GM19372 (cell line): ENCODE measurements at regions not wholly inside any gene's neighbourhood (a gene's known extent, or its start where the extent isn't known, plus 50 kb on each side); places are given as distances from the start of the nearest gene placed in this dataset.
A peak's percentile ranks its signal among the peaks of the same experiment; 100 is the strongest.
"Not testable (repeated sequence)": the region's sequence is repeated elsewhere in the genome, so short reads cannot be mapped to it uniquely, and the experiment has no call there.

Experiments used
- ATAC-seq: cut with Tn5 transposase; IDR thresholded peaks from one replicate; pipeline ENCODE4 v1.9.1; 2021; ENCODE audit warnings: mild to moderate bottlenecking, low read depth, moderate library complexity; ENCODE audit not compliant: unreplicated experiment

DNA sequence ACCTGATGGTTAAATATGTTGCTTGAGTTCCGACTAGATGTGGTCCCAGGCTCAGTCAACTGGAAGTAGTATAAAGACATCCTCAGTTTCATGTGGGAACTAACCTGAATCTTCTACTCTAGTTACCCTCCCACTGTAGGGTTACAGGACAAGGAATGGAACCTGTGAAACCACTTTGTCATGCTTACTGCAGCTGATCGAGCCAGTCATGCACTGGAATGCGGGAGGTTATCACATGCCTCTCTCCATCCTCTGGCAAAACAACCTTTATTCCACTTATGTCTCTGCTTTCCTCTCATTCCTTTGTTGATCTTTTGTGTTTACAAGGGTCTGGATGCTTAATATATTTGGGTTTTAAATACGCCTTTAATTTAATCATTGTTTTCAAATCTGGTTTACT is 111.9 kb upstream of the DDHD1 start:
- no peak for ATAC-seq

DNA sequence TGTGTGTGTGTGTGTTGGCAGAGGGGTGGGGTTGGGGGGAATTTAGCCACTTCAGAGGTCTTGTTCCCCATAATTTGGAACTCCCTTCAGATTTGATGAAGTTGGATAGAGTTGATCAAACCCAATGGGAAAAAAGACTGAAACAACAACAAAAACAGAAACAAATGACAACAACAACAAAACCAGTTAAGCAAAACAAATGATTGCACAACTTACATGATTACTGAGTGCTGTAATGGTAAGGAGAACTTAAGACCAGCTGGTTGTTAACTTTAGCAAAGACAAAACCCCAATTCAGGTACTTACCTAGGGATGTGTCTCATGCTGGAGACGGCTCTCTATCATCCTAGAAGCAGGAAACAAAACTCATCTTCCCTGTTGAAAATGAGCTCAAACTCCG is 107.8 kb upstream of the DDHD1 start:
- no peak for ATAC-seq

DNA sequence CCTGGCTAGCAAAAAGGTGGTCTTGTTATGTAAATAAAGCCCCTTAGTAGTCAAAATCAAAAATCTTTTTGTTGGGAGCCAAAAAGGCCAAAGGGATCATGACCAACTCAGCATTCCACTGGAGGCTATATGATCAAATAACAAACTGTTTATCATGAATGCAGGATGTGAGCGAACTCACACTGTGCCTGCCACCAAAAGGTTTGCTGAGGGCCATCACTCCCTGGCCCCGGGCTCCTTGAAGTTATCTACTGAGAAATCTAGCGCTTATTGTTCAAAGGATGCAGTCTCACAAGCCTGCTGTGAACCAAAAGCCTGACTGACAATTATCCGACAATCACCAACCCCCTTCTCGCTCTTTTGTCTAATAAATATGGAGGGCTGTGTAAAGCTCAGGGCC is 107.2 kb upstream of the DDHD1 start:
- ATAC-seq: no peak

DNA sequence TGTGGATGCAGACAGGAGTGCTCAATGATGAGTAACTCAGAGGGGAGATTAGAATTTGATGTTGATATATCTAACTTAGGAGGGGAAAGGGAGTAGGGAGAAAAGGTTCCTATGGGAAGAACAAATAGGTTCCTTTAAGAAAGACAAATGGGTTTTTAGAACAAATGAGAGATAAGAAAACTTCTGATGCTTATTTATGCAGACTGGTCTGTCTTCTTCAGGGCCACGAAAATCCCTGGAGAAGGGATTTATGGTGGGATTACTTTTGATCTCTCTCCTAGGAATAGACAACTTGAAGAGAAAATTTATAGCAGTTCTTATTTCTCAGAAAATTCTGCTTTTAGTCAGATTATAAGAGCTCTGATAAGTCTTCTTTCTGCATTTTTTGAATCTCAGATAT is 99.0 kb upstream of the DDHD1 start:
- ATAC-seq: no peak

DNA sequence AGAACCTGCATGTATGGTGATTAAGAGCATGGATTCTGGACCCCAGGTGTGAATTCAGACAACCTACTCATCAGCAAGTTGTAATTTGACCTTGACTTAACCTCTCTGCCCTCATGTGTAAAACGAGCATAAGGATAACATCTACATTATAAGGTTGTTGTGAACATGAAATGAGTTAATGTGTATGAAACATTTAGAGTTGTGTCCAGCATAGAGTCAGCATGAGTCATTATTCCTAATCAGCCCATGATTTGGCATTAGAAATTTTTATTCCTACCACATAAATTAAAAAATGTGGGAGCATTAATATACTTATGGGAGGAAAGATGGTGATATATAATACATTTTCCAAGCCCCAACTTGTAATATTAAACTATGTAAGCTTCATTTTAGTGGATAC is 95.9 kb upstream of the DDHD1 start:
- ATAC-seq: no peak

DNA sequence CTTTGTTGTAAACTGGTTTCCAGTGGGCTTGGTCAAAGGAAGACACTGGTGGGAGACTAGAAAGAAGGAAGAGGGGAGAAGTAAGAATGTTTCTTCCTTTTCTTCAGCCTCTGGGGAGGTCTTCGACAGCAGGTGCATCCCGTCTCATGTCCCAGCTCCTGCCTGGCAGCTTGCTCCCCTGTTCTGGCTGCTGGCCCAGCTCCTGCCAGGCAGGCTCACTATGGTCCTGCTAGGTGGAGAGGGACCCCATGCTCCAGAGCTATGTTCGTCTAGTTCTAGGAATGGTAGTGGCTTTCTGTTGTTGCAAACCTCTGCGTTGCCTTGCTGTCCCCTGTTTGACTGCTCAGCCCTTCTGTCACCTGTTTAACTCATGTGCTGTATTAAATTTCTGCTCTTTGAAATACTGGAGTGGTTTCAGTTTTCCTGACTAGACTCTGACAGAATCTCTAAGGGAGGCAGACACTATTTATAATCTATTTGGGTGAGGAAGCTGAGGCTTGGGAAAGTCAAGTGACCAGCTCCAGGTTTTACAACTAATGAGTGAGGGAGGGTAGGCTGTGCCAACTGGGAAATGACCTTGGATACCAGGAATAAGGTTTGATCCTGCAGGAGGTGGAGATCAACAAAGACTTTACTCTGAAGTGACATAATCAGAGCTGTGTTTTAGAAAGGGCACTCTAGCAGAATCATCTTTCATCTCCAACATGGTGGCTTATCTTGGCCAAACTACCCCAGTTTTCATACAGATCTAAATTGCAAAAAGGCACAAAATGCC is 94.7 kb upstream of the DDHD1 start:
- no peak for ATAC-seq

DNA sequence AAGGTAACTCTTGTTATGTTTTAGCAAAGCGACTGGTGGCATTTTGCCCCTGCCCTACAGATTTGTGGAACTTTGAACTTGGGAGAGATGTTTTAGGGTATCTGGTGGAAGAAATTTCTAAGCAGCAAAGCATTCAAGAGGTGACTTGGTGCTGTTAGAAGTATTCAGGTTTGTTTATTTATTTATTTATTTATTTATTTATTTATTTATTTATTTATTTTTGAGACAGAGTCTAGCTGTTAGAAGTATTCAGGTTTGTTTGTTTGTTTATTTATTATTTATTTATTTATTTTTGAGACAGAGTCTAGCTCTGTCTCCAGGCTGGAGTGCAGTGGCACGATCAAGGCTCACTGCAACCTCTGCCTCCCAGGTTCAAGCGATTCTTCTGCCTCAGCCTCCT is 89.8 kb upstream of the DDHD1 start:
- ATAC-seq: not testable (repeated sequence)

DNA sequence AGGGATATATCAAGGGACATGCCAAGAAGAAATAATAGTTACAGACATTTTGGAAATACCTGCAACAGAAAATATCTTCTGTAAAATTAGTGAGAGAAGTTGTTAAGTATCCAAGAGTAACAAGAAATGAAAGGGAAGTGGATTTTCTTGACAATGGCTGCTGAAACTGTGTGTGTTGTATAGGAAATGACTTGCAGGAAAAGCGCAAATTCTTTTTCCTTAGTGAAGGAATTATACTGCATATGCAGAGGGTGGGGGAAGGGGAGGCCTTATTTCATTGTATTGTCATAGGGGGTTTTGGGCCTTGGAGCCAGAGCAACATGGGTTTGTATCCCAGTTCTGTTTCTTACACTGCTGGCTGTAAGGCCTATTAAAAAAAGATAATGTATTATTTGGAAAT is 84.4 kb upstream of the DDHD1 start:
- no peak for ATAC-seq

DNA sequence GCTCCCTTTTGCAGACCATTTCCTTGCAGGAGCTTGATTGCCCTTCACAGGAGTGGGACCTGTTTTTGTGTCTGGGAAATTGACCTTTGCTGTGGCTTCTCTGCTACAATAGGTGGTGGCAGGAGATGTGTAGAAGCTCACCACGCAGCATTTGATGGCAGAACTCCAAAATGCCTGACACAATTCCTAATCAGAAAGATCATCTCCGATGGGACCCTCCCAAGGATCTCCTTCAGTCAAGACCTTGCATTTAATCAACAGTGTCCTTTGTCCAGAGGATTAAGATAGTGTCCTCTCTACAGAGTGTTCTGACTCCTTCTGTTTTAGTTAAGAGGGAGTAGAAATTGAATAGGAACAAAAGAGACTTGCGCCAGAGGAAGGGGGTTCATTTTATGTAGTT is 83.6 kb upstream of the DDHD1 start:
- ATAC-seq: no peak

DNA sequence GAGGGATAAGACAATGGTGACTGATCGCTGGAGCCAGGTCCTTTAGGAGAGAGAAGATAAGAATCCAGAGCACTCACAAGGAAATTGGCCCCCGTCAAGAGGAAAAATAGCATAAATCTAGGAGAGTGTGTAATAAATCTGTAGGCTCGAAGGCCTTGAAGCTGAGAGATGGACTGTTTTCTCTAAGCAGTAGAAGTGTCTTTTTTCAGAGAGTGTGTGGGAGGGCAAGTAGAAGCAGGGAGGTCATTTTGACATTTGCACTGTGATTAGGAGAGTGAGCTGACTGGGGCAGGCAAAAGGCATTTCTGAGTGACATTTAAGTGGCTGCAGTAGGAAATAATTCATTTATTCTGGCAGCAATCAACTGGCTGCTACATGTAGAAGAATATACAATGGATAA is 78.0 kb upstream of the DDHD1 start:
- ATAC-seq: no peak

DNA sequence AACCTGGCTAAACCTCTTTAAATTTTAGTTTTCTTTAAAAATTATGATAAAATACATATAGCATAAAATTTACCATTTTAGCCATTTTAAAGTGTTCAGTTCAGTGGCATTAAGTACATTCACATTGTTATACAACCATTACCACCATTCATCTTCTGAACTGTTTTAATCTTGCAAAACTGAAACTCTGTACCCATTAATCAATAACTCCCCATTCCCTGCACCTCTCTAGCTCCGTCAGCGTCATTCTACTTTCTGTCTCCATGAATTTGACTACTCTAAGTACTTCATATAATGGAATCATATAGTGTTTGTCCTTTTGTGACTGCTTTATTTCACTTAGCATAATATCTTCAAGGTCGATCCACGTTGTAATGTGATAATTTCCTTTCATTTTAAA is 75.8 kb upstream of the DDHD1 start:
- no peak for ATAC-seq

DNA sequence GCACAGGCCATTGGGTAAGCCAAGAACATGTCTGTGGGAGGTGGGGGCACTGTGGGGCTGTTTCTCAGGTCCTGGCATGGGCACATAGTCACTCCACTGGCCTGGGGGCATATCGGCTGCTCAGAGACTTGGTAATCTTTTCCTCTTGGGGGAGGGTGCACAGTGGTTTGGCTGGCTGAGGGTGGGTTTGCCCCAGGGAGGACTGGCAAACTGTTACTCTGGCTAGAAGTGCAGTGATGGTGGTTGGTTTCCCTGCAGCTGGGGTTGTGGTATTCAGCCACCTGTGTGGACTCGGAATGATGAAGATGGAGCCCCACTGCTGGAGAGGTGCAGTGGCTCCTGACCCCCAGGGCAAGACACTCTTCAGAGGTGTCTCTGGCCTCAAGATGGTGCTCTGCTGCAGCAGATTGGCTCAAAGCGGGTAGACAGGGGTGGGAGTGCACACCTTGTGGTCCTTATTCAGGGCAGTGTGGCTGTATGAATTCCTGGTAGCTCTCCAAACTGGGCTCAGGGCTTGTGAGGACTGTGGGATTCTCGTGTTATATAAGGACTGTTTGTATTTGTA is 74.1 kb upstream of the DDHD1 start:
- ATAC-seq: no peak

DNA sequence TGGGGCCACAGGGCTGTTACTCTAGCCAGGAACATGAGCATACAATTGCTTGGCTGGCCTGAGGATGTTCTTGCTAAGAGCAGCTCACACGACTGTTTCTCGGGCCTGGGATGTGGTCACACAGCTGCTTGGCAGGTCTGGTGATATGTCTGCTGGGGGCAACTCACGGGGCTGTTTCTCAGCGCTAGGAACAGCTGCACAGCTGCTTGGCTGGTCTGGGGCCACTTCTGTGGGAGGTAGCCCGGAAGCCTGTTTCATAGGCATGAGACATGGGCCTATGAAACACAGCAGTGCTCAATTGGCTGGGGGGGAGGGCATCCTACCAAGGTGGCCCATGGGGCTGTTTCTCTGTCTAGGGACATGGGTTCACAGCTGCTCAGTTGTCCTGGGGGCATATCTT is 73.4 kb upstream of the DDHD1 start:
- no peak for ATAC-seq

DNA sequence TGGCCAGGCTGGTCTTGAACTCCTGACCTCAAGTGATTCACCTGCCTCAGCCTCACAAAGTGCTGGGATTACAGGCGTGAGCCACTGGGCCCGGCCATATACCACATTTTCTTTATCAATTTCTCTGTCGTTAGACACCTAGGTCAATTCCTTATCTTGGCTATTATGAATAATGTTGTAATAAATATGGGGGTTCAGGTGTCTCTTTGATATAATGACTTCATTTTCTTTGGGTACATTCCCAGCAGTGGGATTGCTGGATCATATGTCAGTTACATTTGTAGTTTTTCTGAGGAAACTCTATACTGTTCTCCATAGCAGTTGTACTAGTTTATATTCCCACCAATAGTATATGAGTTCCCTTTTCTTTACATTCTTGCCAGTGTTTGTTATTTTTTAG is 67.8 kb upstream of the DDHD1 start:
- no peak for ATAC-seq

DNA sequence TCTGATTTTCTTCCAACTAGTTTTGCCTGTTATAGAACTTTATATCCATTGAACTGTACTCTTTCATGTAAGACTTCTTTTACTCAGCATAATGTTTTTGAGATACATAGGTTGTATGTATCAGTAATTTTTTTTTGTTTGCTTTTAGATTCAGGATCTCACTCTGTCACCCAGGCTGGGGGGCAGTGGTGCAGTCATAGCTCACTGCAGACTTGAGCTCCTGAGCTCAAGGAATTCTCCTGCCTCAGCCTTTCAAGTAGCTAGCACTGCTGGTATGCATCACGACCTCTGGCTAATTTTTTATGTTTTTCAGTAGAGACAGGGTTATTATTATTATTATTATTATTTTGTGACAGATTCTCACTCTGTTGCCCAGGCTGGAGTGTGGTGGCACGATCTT is 65.0 kb upstream of the DDHD1 start:
- no peak for ATAC-seq

DNA sequence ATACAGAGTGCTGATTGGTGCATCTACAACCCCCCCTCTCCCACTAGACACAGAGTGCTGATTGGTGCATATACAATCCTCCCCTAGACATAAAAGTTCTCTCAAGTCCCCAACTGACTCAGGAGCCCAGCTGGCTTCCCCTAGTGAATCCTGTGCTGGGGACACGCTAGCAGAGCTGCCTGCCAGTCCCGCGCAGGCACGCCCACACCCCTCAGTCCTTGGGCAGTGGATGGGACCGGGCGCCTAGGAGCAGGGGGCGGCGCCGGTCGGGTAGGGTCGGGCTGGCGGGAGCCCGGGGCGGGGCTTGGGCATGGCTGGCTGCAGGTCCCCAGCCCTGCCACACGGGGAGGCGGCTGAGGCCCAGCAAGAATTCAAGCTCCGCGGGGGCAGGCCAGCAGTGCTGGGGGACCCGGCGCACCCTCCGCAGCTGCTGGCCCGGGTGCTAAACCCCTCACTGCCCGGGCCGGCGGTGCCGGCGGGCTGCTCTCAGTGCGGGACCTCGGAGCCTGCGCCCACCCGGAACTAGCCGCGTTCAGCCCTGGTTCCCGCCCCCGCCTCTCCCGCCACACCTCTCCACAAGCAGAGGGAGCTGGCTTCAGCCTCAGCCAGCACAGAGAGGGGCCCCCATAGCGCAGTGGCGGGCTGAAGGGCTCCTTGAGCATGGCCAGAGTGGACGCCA is 64.3 kb upstream of the DDHD1 start:
- peak; percentile 99 for ATAC-seq

DNA sequence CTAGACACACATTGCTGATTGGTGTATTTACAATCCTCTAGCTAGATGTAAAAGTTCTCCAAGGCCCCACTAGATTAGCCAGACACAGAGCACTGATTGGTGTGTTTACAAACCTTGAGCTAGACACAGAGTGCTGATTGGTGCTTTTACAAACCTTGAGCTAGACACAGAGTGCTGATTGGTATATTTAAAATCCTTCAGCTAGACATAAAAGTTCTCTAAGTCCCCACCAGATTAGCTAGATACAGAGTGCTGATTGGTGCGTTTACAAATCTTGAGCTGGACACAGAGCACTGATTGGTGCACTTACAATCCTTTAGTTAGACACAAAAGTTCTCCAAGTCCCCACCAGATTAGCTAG is 63.8 kb upstream of the DDHD1 start:
- ATAC-seq: not testable (repeated sequence)

DNA sequence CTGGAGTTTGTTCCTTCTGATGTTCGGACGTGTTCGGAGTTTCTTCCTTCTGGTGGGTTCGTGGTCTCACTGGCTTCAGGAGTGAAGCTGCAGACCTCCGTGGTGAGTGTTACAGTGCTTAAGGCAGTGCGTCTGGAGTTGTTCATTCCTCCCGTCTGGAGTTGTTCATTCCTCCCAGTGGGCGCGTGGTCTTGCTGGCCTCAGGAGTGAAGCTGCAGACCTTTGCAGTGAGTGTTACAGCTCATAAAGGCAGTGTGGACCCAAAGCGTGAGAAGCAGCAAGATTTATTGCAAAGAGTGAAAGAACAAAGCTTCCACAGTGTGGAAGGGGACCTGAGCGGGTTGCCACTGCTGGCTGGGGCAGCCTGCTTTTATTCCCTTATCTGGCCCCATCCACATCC is 63.4 kb upstream of the DDHD1 start:
- not testable (repeated sequence) for ATAC-seq

DNA sequence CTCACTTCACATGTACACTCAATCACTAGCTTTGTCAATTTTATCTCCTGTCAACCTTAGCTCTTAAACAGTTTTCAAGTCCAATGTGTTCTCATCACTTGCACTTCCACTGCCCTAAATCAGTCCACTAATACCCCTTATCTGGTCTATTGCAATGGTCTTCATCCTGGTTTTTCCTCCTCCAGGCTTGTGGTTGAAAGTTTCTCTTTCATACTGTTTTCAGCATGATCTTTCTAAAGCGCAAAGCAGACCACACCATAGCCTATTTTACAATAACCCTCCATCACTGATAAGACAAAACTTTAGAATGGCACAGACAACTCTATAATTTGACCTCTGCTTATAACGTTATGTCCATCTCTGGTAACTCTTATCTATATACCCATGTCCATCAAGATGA is 62.0 kb upstream of the DDHD1 start:
- no peak for ATAC-seq

DNA sequence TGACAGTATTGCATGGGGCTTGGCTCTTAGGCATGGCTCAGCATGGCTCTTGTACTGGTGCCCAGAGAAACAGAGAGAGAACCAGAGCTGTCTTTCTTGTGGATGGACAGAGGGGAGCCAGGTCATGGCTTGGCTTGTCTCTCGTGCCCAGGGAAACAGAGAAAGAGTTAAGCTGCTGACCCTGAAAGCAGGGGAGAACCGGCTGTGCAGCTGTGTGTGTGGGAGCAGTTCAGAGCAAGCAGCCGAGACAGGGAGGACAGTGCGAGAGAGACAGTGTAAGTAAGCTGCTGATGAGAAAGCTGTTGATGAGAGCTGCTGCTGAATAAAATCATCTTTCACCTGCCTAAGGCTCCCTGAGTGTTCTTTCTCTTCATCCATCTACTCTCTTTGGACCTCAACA is 61.3 kb upstream of the DDHD1 start:
- no peak for ATAC-seq

DNA sequence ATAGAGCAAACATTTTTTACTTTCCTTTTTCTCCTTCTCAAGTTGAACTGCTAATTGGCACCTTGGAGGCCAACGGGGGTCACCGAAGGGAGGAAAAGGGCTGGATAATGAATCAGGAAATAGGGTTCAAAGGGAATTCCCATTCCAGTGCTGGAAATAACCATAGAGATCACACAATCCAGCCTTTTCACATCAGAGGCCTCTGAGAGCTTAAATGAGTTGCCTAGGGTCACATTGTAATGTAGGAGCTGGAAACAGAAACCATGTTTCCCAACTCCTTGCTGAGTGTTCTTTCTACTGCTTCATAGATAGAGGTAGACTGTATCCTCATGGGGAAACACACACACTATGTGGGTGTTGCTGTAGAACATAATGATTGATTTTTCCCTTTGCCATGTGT is 60.6 kb upstream of the DDHD1 start:
- ATAC-seq: no peak

DNA sequence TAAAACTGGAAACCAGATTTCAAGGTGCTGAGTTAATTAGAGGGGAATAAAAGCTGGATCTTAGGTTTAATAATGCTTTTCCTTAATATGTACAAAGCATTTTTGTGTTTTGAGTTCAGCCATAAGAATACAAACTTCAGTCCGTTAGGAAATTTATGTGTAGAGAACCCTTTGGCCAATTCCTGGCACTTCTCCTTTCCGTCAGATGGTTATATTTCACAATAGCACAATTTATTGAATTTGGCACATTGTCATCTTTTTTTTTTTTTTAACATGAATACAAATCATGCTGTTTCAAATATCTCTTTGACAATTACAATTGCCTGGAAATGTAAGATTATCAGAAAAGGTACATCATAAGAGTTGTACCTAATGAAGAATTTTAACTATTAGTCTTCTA is 56.2 kb upstream of the DDHD1 start:
- no peak for ATAC-seq
